Endothelial cell of umbilical vein (primary cell): ENCODE measurements at regions not wholly inside any gene's neighbourhood (a gene's known extent, or its start where the extent isn't known, plus 50 kb on each side); places are given as distances from the start of the nearest gene placed in this dataset.

Experiments
- BruUV-seq: library from RNA; stranded (reverse); fragments of 400-500 nt; replicated peaks from 2 replicates; lab custom pipeline; 2021; lab: Mats Ljungman, UMichigan
- CTCF ChIA-PET: fragments of 300-600, 350-600 bp; sonication (Branson Sonifier 250); formaldehyde crosslinking; loops from one replicate; lab custom pipeline; 2021; ENCODE audit warnings: antibody characterized with exemption, inconsistent platforms; lab: Charles Lee
- POLR2A ChIA-PET: fragments of 300-600, 350-600 bp; sonication (Branson Sonifier 250); formaldehyde crosslinking; loops from one replicate; lab custom pipeline; 2021; ENCODE audit warnings: antibody characterized with exemption, inconsistent platforms; lab: Charles Lee
- DNase-seq: peaks from one replicate; pipeline ENCODE4 v3.0.0-alpha.2; 2011; ENCODE audit warnings: low read depth, low spot score
- FAIRE-seq: peaks from 2 replicates; lab custom pipeline; 2011; peaks lifted over from hg19 to GRCh38; lab: Jason Lieb, UNC
- H2AFZ ChIP-seq: 2 replicates; pipeline ENCODE4 v1.6.0; 2012; ENCODE audit warnings: low read depth, low read length, control low read depth, inconsistent platforms
- H3K27ac ChIP-seq: 2 replicates; pipeline ENCODE4 v1.5.1; 2011; ENCODE audit warnings: low read depth, mild to moderate bottlenecking, control low read depth, low read length, moderate library complexity; ENCODE audit not compliant: insufficient read depth
- H3K27me3 ChIP-seq, 2 experiments: 2 replicates each; pipeline versions ENCODE4 v1.6.0 to v1.6.1; 2011; ENCODE audit warnings: low read length in 2 of 2, mixed read lengths in 1 of 2; ENCODE audit not compliant: control insufficient read depth in 2 of 2, insufficient read depth in 2 of 2
- H3K36me3 ChIP-seq, 2 experiments: 2 replicates in 1 of 2; 3 replicates in 1 of 2; pipeline ENCODE4 v1.5.1; 2011; ENCODE audit warnings: low read length in 2 of 2, mild to moderate bottlenecking in 1 of 2, moderate library complexity in 1 of 2; ENCODE audit not compliant: control insufficient read depth in 2 of 2, insufficient read depth in 2 of 2; ENCODE audit errors: extremely low read depth in 1 of 2
- H3K4me1 ChIP-seq: 3 replicates; pipeline ENCODE4 v1.5.1; 2011; ENCODE audit warnings: mild to moderate bottlenecking, low read length; ENCODE audit not compliant: control insufficient read depth, insufficient read depth; ENCODE audit errors: extremely low read depth
- H3K4me2 ChIP-seq: 2 replicates; pipeline ENCODE4 v1.6.1; 2011; ENCODE audit warnings: low read length, control low read depth, mixed read lengths; ENCODE audit not compliant: insufficient read depth
- H3K4me3 ChIP-seq, 3 experiments: fragments of 200-600 bp in 1 of 3; sonication (generic), shearing (Covaris generic) in 1 of 3; replicated peaks in 1 of 3; 2 replicates each; pipeline ENCODE4 v1.5.1; 2011 to 2016; ENCODE audit warnings: control low read depth in 3 of 3, low read length in 3 of 3, mild to moderate bottlenecking in 2 of 3, inconsistent platforms in 1 of 3, low read depth in 1 of 3, moderate library complexity in 1 of 3; ENCODE audit not compliant: insufficient read depth in 1 of 3
- H3K79me2 ChIP-seq: 2 replicates; pipeline ENCODE4 v1.6.0; 2012; ENCODE audit warnings: low read length, inconsistent platforms; ENCODE audit not compliant: control insufficient read depth, insufficient read depth
- H3K9ac ChIP-seq: replicated peaks from 2 replicates; pipeline ENCODE3; 2011; ENCODE audit warnings: low read length, control low read depth; ENCODE audit not compliant: insufficient read depth; ENCODE audit errors: extremely low read depth
- H3K9me1 ChIP-seq: replicated peaks from 3 replicates; pipeline ENCODE4 v1.6.0; 2011; ENCODE audit warnings: mild to moderate bottlenecking, low read length; ENCODE audit not compliant: control insufficient read depth, insufficient read depth; ENCODE audit errors: extremely low read depth
- H3K9me3 ChIP-seq: replicated peaks from 2 replicates; pipeline ENCODE4 v1.5.1; 2012; ENCODE audit warnings: low read length, inconsistent platforms; ENCODE audit not compliant: control insufficient read depth, insufficient read depth
- H4K20me1 ChIP-seq: replicated peaks from 2 replicates; pipeline ENCODE3; 2011; ENCODE audit warnings: mild to moderate bottlenecking, low read length; ENCODE audit not compliant: control insufficient read depth, insufficient read depth; ENCODE audit errors: extremely low read depth
- EZH2 ChIP-seq: IDR thresholded peaks from 2 replicates; pipeline ENCODE4 v1.6.1; 2012; ENCODE audit warnings: borderline replicate concordance, low read depth, mild to moderate bottlenecking, moderate library complexity, low read length, inconsistent platforms; ENCODE audit not compliant: severe bottlenecking
- FOS ChIP-seq: IDR thresholded peaks from 2 replicates; pipeline ENCODE4 v1.6.1; 2011; ENCODE audit warnings: mild to moderate bottlenecking, low read length, moderate library complexity, borderline replicate concordance; ENCODE audit not compliant: insufficient read depth
- GATA2 ChIP-seq: IDR thresholded peaks from 2 replicates; pipeline ENCODE4 v1.7.0; 2011; ENCODE audit warnings: low read depth, mild to moderate bottlenecking, moderate library complexity, mixed read lengths, low read length; ENCODE audit not compliant: insufficient read length, insufficient read depth
- JUN ChIP-seq: IDR thresholded peaks from 2 replicates; pipeline ENCODE4 v1.6.1; 2011; ENCODE audit warnings: borderline replicate concordance, low read depth; ENCODE audit not compliant: insufficient read length, insufficient read depth
- MYC ChIP-seq: IDR thresholded peaks from one replicate; pipeline ENCODE4 v1.6.1; 2011; ENCODE audit warnings: mild to moderate bottlenecking, low read depth, low read length
- POLR2A ChIP-seq: IDR thresholded peaks from 2 replicates; pipeline ENCODE4 v1.6.1; 2012; ENCODE audit warnings: low read depth, mild to moderate bottlenecking, control low read depth, low read length
- POLR2AphosphoS5 ChIP-seq: IDR thresholded peaks from 2 replicates; pipeline ENCODE4 v1.6.1; 2012; ENCODE audit warnings: low read depth, mild to moderate bottlenecking, control low read depth, low read length, moderate library complexity; ENCODE audit not compliant: insufficient read depth
- dilution Hi-C: fragments of 300-500 bp; cut with MboI; formaldehyde crosslinking; loops from one replicate; pipeline ENCODE4 v1.15.0; 2019; ENCODE audit warnings: low sequenced_read_pairs; ENCODE audit not compliant: extremely low pct_ligation_motif_present
- intact Hi-C: fragments of 100-400 bp; cut with micrococcal nuclease; formaldehyde crosslinking; loops from one replicate; pipeline ENCODE4 v1.10.0; 2022
- TF ChIP-seq, protein P1 (sequence below): IDR thresholded peaks from 2 replicates; pipeline ENCODE4 v1.6.1; 2011; ENCODE audit not compliant: insufficient read depth, insufficient read length
- TF ChIP-seq, protein P2 (sequence below), 2 donors: IDR thresholded peaks; 1 replicate in 1 of 2; 2 replicates in 1 of 2; pipeline ENCODE4 v1.5.1; 2011; ENCODE audit warnings: low read length in 2 of 2, mild to moderate bottlenecking in 2 of 2, moderate library complexity in 2 of 2, control low read depth in 1 of 2, inconsistent platforms in 1 of 2, low read depth in 1 of 2; ENCODE audit not compliant: insufficient read depth in 1 of 2; ENCODE audit errors: extremely low read depth in 1 of 2

DNA sequence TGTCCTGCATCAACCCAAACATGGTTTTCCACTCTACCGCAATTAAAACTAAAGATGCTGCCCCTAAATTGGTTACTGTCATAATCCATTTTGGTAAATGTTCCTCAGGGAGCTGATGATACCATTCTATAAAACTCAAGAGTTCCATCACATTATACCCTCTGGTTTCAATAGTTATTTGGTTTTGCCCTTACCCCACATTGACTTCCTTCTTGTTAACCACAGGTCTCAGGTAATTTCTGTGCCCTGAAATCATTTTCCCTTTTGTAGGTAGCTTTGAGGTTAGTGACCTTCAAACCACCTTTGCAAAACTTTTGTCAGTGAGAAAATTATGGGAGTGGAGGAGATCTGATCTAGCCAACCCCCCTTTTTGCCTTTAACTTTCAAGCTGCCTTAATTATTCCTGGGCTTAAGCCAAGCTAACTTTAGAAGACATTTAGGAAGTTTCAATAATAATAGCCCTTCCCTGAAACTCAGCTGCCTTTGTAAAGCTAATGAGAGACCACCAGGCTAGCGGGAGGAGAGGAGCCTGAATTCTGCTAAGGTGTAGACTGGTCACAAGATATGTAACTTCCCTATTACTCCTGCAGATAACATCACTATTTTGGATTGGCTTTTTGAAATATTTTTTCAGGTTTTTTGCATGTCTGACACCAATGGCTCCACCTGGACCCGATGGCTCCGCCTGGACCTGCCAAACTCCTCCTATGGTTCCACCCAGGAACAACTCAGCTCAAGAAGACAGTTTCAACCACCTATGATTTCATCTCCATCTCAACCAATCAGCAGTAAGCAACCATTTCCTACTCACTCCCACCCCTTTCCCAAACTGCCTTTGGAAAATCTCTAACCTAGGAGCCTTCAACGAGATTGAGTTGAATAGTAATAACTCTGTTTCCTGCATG, 224.9 kb downstream of the HS3ST3B1 start:
- Histone ChIP-seq H3K9ac (no peak overlapping the region), H3K9me1 (no peaks in the 10 kb centered on the region), H3K4me2 (no peak overlapping the region), H3K27me3 (no peaks in the 10 kb centered on the region), H3K79me2 (no peaks in the 10 kb centered on the region), H3K36me3 (no peaks in the 10 kb centered on the region), H3K4me3 (no peak overlapping the region), H3K4me1 (no peaks in the 10 kb centered on the region), H4K20me1 (no peaks in the 10 kb centered on the region), H3K9me3 (peaks cover 7% of the 10 kb centered on the region), H3K27ac (no peak overlapping the region), H2AFZ (no peak overlapping the region)
- TF ChIP-seq EZH2: no peak
- TF ChIP-seq, protein P1, sequence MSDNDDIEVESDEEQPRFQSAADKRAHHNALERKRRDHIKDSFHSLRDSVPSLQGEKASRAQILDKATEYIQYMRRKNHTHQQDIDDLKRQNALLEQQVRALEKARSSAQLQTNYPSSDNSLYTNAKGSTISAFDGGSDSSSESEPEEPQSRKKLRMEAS: no peak
- TF ChIP-seq, protein P2, sequence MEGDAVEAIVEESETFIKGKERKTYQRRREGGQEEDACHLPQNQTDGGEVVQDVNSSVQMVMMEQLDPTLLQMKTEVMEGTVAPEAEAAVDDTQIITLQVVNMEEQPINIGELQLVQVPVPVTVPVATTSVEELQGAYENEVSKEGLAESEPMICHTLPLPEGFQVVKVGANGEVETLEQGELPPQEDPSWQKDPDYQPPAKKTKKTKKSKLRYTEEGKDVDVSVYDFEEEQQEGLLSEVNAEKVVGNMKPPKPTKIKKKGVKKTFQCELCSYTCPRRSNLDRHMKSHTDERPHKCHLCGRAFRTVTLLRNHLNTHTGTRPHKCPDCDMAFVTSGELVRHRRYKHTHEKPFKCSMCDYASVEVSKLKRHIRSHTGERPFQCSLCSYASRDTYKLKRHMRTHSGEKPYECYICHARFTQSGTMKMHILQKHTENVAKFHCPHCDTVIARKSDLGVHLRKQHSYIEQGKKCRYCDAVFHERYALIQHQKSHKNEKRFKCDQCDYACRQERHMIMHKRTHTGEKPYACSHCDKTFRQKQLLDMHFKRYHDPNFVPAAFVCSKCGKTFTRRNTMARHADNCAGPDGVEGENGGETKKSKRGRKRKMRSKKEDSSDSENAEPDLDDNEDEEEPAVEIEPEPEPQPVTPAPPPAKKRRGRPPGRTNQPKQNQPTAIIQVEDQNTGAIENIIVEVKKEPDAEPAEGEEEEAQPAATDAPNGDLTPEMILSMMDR (IDR thresholded peaks at IDR 0.05; ENCODE audit: extremely low read depth in 1 of 2, insufficient read depth in 1 of 2, low read depth in 1 of 2, low read length in 2 of 2): no peak
- TF ChIP-seq FOS: no peak
- no peak for TF ChIP-seq GATA2
- no peak for TF ChIP-seq MYC
- no peak for TF ChIP-seq POLR2AphosphoS5
- TF ChIP-seq POLR2A: no peak
- TF ChIP-seq JUN: no peak
- CTCF ChIA-PET: no interaction called here
- no peak for FAIRE-seq
- intact Hi-C loops: no loop called here
- POLR2A ChIA-PET: no interaction called here
- no TSS peak for BruUV-seq
- dilution Hi-C loops: no loop called here
- DNase-seq: no peak
